ENCODE measurements at regions not wholly inside any gene's neighbourhood (a gene's known extent, or its start where the extent isn't known, plus 50 kb on each side); places are given as distances from the start of the nearest gene placed in this dataset.

- no peak for DNase-seq
These were observed 477.1 kb upstream of the SGCG start for GRCh38 chr13:22703601-22704209.

GRCh38 chr13:22707946-22708345, 472.8 kb upstream of the SGCG start:
- DNase-seq: no peak

GRCh38 chr13:22717036-22717435, 463.7 kb upstream of the SGCG start:
- DNase-seq: no peak

- DNase-seq: no peak
These were observed 454.1 kb upstream of the SGCG start for GRCh38 chr13:22726726-22727125.

GRCh38 chr13:22735011-22735995, 445.5 kb upstream of the SGCG start:
- no peak for DNase-seq

GRCh38 chr13:22736084-22736767, 444.6 kb upstream of the SGCG start:
- no peak for DNase-seq

GRCh38 chr13:22736768-22737092, 444.0 kb upstream of the SGCG start:
- no peak for DNase-seq

- no peak for DNase-seq
These were observed 442.4 kb upstream of the SGCG start for GRCh38 chr13:22738357-22738756.

GRCh38 chr13:22740264-22740663, 440.5 kb upstream of the SGCG start:
- no peak for DNase-seq

- DNase-seq: no peak
These were observed 435.9 kb upstream of the SGCG start for GRCh38 chr13:22744688-22745452.

- no peak for DNase-seq
These were observed 431.8 kb upstream of the SGCG start for GRCh38 chr13:22748866-22749577.

- no peak for DNase-seq
These were observed 431.2 kb upstream of the SGCG start for GRCh38 chr13:22749626-22750025.

- no peak for DNase-seq
These were observed 423.2 kb upstream of the SGCG start for GRCh38 chr13:22757530-22758120.

GRCh38 chr13:22758245-22758644, 422.5 kb upstream of the SGCG start:
- no peak for DNase-seq

- DNase-seq: no peak
These were observed 419.1 kb upstream of the SGCG start for GRCh38 chr13:22761709-22762108.

GRCh38 chr13:22765547-22765946, 415.2 kb upstream of the SGCG start:
- DNase-seq: no peak

GRCh38 chr13:22770891-22771290, 409.9 kb upstream of the SGCG start:
- DNase-seq: no peak

- DNase-seq: no peak
These were observed 407.3 kb upstream of the SGCG start for GRCh38 chr13:22773465-22773864.

GRCh38 chr13:22776394-22777186, 404.2 kb upstream of the SGCG start:
- no peak for DNase-seq

- no peak for DNase-seq
These were observed 403.6 kb upstream of the SGCG start for GRCh38 chr13:22777207-22777606.

- no peak for DNase-seq
These were observed 391.7 kb upstream of the SGCG start for GRCh38 chr13:22789027-22789593.
